HEK293 (cell line): ENCODE measurements at regions not wholly inside any gene's neighbourhood (a gene's known extent, or its start where the extent isn't known, plus 50 kb on each side); places are given as distances from the start of the nearest gene placed in this dataset.

Experiments
- CTCF ChIA-PET: fragments of 350-600 bp; formaldehyde crosslinking; extraction: SDS; loops from one replicate; lab custom pipeline; 2021; ENCODE audit warnings: antibody characterized with exemption; lab: Yijun Ruan, JAX
- POLR2A ChIA-PET: fragments of 300-600 bp; formaldehyde crosslinking; extraction: SDS; loops from one replicate; lab custom pipeline; 2020; ENCODE audit warnings: antibody characterized with exemption, inconsistent platforms; lab: Yijun Ruan, JAX
- H3K27ac ChIP-seq: fragments of 200-500 bp; sonication (Bioruptor generic); 2 replicates; pipeline ENCODE4 v1.5.1; 2014; ENCODE audit warnings: low read depth, low read length, control low read depth, inconsistent platforms; ENCODE audit errors: extremely low read depth
- H3K36me3 ChIP-seq, 2 experiments: fragments of 200-500 bp in 1 of 2; sonication (Bioruptor generic) in 1 of 2; 1 replicate in 1 of 2; 2 replicates in 1 of 2; pipeline ENCODE4 v1.5.1; 2014 to 2017; ENCODE audit warnings: inconsistent platforms in 2 of 2, low read length in 2 of 2; ENCODE audit not compliant: control insufficient read depth in 2 of 2, insufficient read depth in 1 of 2
- H3K4me1 ChIP-seq: fragments of 200-500 bp; sonication (Bioruptor generic); 2 replicates; pipeline ENCODE4 v1.5.1; 2014; ENCODE audit warnings: mild to moderate bottlenecking, low read length, inconsistent platforms; ENCODE audit not compliant: control insufficient read depth, insufficient read depth
- H3K4me3 ChIP-seq: 2 replicates; pipeline ENCODE4 v1.5.1; 2011; ENCODE audit warnings: low read depth, mild to moderate bottlenecking, control low read depth, low read length, moderate library complexity
- H3K9me3 ChIP-seq: fragments of 200-500 bp; sonication (Bioruptor generic); 2 replicates; pipeline ENCODE4 v1.5.1; 2014; ENCODE audit warnings: low read depth, low read length, inconsistent platforms; ENCODE audit not compliant: control insufficient read depth, insufficient read depth
- KLF17 ChIP-seq: fragments of 450-650 bp; formaldehyde crosslinking; IDR thresholded peaks from 2 replicates; pipeline ENCODE4 v1.5.1; 2016; ENCODE audit warnings: missing biosample characterization, missing genetic modification characterization
- KLF9 ChIP-seq: fragments of 450-650 bp; formaldehyde crosslinking; IDR thresholded peaks from 2 replicates; pipeline ENCODE4 v1.5.1; 2016; ENCODE audit warnings: missing biosample characterization, missing genetic modification characterization, low read depth
- MYNN ChIP-seq: fragments of 450-650 bp; formaldehyde crosslinking; IDR thresholded peaks from 2 replicates; pipeline ENCODE4 v1.5.1; 2016; ENCODE audit warnings: missing biosample characterization, missing genetic modification characterization, borderline replicate concordance
- MZF1 ChIP-seq: fragments of 450-650 bp; formaldehyde crosslinking; IDR thresholded peaks from 2 replicates; pipeline ENCODE4 v1.5.1; 2017; ENCODE audit warnings: missing biosample characterization, missing genetic modification characterization, borderline replicate concordance
- OSR2 ChIP-seq: fragments of 450-650 bp; formaldehyde crosslinking; IDR thresholded peaks from 2 replicates; pipeline ENCODE4 v1.5.1; 2016; ENCODE audit warnings: missing biosample characterization, missing genetic modification characterization
- SP7 ChIP-seq: fragments of 450-650 bp; formaldehyde crosslinking; IDR thresholded peaks from 2 replicates; pipeline ENCODE4 v1.5.1; 2016; ENCODE audit warnings: missing biosample characterization, missing genetic modification characterization
- ZBTB21 ChIP-seq: fragments of 450-650 bp; formaldehyde crosslinking; IDR thresholded peaks from 2 replicates; pipeline ENCODE4 v1.5.1; 2017; ENCODE audit warnings: missing biosample characterization, missing genetic modification characterization
- ZBTB44 ChIP-seq: fragments of 450-650 bp; IDR thresholded peaks from 2 replicates; pipeline ENCODE4 v1.5.1; 2018; ENCODE audit warnings: missing biosample characterization, mild to moderate bottlenecking, missing genetic modification characterization
- ZNF112 ChIP-seq: fragments of 450-650 bp; formaldehyde crosslinking; IDR thresholded peaks from 2 replicates; pipeline ENCODE4 v1.5.0; 2017; ENCODE audit warnings: missing biosample characterization, missing genetic modification characterization
- ZNF16 ChIP-seq: fragments of 450-650 bp; formaldehyde crosslinking; IDR thresholded peaks from 2 replicates; pipeline ENCODE4 v1.5.1; 2016; ENCODE audit warnings: low read depth, missing biosample characterization, missing genetic modification characterization
- ZNF280C ChIP-seq: fragments of 450-650 bp; formaldehyde crosslinking; IDR thresholded peaks from 2 replicates; pipeline ENCODE4 v1.5.1; 2016; ENCODE audit warnings: missing biosample characterization, missing genetic modification characterization
- ZNF302 ChIP-seq: fragments of 450-650 bp; formaldehyde crosslinking; IDR thresholded peaks from 2 replicates; pipeline ENCODE4 v1.5.1; 2016; ENCODE audit warnings: missing biosample characterization, missing genetic modification characterization, low read depth
- ZNF354C ChIP-seq: fragments of 450-650 bp; formaldehyde crosslinking; IDR thresholded peaks from 2 replicates; pipeline ENCODE4 v1.5.1; 2016; ENCODE audit warnings: missing biosample characterization, missing genetic modification characterization, low read depth, borderline replicate concordance
- ZNF366 ChIP-seq: fragments of 450-650 bp; formaldehyde crosslinking; conservative IDR thresholded peaks from 2 replicates; pipeline ENCODE4 v1.5.1; 2016; ENCODE audit warnings: missing biosample characterization, missing genetic modification characterization
- ZNF404 ChIP-seq: fragments of 450-650 bp; formaldehyde crosslinking; IDR thresholded peaks from 2 replicates; pipeline ENCODE4 v1.5.1; 2017; ENCODE audit warnings: missing biosample characterization, missing genetic modification characterization
- ZNF416 ChIP-seq: fragments of 450-650 bp; formaldehyde crosslinking; IDR thresholded peaks from 2 replicates; pipeline ENCODE4 v1.5.1; 2016; ENCODE audit warnings: missing biosample characterization, missing genetic modification characterization
- ZNF423 ChIP-seq: fragments of 450-650 bp; formaldehyde crosslinking; IDR thresholded peaks from 2 replicates; pipeline ENCODE4 v1.5.1; 2016; ENCODE audit warnings: missing biosample characterization, missing genetic modification characterization
- ZNF449 ChIP-seq: fragments of 450-650 bp; formaldehyde crosslinking; IDR thresholded peaks from 2 replicates; pipeline ENCODE4 v1.5.1; 2017; ENCODE audit warnings: missing biosample characterization, mild to moderate bottlenecking, missing genetic modification characterization, moderate library complexity
- ZNF521 ChIP-seq: fragments of 450-650 bp; formaldehyde crosslinking; IDR thresholded peaks from 2 replicates; pipeline ENCODE4 v1.5.1; 2017; ENCODE audit warnings: missing biosample characterization, mild to moderate bottlenecking, missing genetic modification characterization
- ZNF544 ChIP-seq: fragments of 450-650 bp; formaldehyde crosslinking; IDR thresholded peaks from 2 replicates; pipeline ENCODE4 v1.5.0; 2017; ENCODE audit warnings: missing biosample characterization, missing genetic modification characterization
- ZNF580 ChIP-seq: fragments of 450-650 bp; formaldehyde crosslinking; IDR thresholded peaks from 2 replicates; pipeline ENCODE4 v1.5.1; 2016; ENCODE audit warnings: missing biosample characterization, missing genetic modification characterization
- ZNF621 ChIP-seq: fragments of 450-650 bp; formaldehyde crosslinking; IDR thresholded peaks from 2 replicates; pipeline ENCODE4 v1.5.1; 2017; ENCODE audit warnings: missing biosample characterization, missing genetic modification characterization
- ZNF623 ChIP-seq: fragments of 450-650 bp; formaldehyde crosslinking; IDR thresholded peaks from 2 replicates; pipeline ENCODE4 v1.5.1; 2016; ENCODE audit warnings: missing biosample characterization, missing genetic modification characterization
- ZNF645 ChIP-seq: fragments of 450-650 bp; formaldehyde crosslinking; IDR thresholded peaks from 2 replicates; pipeline ENCODE4; 2016; ENCODE audit warnings: missing biosample characterization, missing genetic modification characterization
- ZNF677 ChIP-seq: fragments of 450-650 bp; IDR thresholded peaks from 2 replicates; pipeline ENCODE4 v1.5.0; 2018; ENCODE audit warnings: missing biosample characterization, mild to moderate bottlenecking, missing genetic modification characterization, moderate library complexity
- ZNF704 ChIP-seq: fragments of 450-650 bp; formaldehyde crosslinking; IDR thresholded peaks from 2 replicates; pipeline ENCODE4 v1.5.1; 2016; ENCODE audit warnings: missing biosample characterization, missing genetic modification characterization
- ZNF707 ChIP-seq: fragments of 450-650 bp; formaldehyde crosslinking; IDR thresholded peaks from 2 replicates; pipeline ENCODE4 v1.5.1; 2016; ENCODE audit warnings: missing biosample characterization, missing genetic modification characterization
- TF ChIP-seq, protein P1 (sequence below): fragments of 450-650 bp; formaldehyde crosslinking; IDR thresholded peaks from 2 replicates; pipeline ENCODE4 v1.5.1; 2017; ENCODE audit warnings: missing biosample characterization, missing genetic modification characterization

- no peak for TF ChIP-seq ZBTB44
- no peak for TF ChIP-seq OSR2 (tag by site-specific recombination)
- no peak for TF ChIP-seq ZNF677 (tag by site-specific recombination)
- TF ChIP-seq ZNF621 (tag by site-specific recombination), result no peak
- no peak for TF ChIP-seq ZNF280C (tag by site-specific recombination)
- TF ChIP-seq ZBTB21 (tag by site-specific recombination), result no peak
- TF ChIP-seq ZNF354C (tag by site-specific recombination), result no peak
- no peak for TF ChIP-seq ZNF544
- TF ChIP-seq MYNN, result no peak
- TF ChIP-seq ZNF416, result no peak
- TF ChIP-seq ZNF449, result no peak
- no peak for TF ChIP-seq ZNF423 (tag by site-specific recombination)
- TF ChIP-seq, protein P1, sequence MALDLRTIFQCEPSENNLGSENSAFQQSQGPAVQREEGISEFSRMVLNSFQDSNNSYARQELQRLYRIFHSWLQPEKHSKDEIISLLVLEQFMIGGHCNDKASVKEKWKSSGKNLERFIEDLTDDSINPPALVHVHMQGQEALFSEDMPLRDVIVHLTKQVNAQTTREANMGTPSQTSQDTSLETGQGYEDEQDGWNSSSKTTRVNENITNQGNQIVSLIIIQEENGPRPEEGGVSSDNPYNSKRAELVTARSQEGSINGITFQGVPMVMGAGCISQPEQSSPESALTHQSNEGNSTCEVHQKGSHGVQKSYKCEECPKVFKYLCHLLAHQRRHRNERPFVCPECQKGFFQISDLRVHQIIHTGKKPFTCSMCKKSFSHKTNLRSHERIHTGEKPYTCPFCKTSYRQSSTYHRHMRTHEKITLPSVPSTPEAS (tag by site-specific recombination), result no peak
- no peak for TF ChIP-seq ZNF623 (tag by site-specific recombination)
- no peak for TF ChIP-seq ZNF521 (tag by site-specific recombination)
- no peak for TF ChIP-seq KLF17
- no peak for TF ChIP-seq ZNF302 (tag by site-specific recombination)
- no peaks in the 10 kb centered on the region for H3K9me3 ChIP-seq
- ChIA-PET POLR2A (no interaction called here), CTCF (no interaction called here)
- no peaks in the 10 kb centered on the region for H3K4me1 ChIP-seq
- H3K27ac ChIP-seq, result no peak overlapping the region
- H3K36me3 ChIP-seq, result no peaks in the 10 kb centered on the region
- no peak overlapping the region for H3K4me3 ChIP-seq
These were observed 999.4 kb downstream of the KCNT2 start for GRCh38 chr1:195608883-195609282.

DNA sequence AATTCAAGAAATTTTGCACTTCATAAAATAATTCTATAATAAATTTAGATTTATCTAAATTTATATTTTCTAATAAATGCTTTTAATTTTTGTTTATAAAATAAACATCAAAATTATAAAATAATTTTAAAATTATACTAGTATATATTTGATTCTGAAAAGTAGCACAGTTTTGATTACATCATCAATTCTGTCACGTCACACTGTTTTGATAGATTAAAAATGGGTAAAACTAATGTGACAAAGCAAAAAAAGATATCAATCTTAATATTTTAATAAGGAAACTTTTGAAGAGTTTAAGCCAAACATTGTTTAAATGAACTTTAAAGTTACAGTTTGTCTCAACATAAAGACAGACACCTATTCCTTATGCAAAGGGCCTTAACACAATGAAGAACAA is 1001.8 kb downstream of the KCNT2 start:
- H3K4me1 ChIP-seq, result no peaks in the 10 kb centered on the region
- H3K27ac ChIP-seq, result no peak overlapping the region
- H3K36me3 ChIP-seq, result no peaks in the 10 kb centered on the region
- no peak overlapping the region for H3K4me3 ChIP-seq
- no peaks in the 10 kb centered on the region for H3K9me3 ChIP-seq
- ChIA-PET CTCF (no interaction called here), POLR2A (no interaction called here)
- TF ChIP-seq ZNF112 (tag by site-specific recombination), result no peak
- no peak for TF ChIP-seq MZF1 (tag by site-specific recombination)
- TF ChIP-seq ZNF645 (tag by site-specific recombination), result no peak
- TF ChIP-seq ZNF704 (tag by site-specific recombination), result no peak
- no peak for TF ChIP-seq ZNF16 (tag by site-specific recombination)
- TF ChIP-seq ZNF677 (tag by site-specific recombination), result no peak
- no peak for TF ChIP-seq ZNF404 (tag by site-specific recombination)
- no peak for TF ChIP-seq KLF9
- no peak for TF ChIP-seq ZNF707 (tag by site-specific recombination)
- TF ChIP-seq ZNF580 (tag by site-specific recombination), result no peak
- TF ChIP-seq SP7 (tag by site-specific recombination), result no peak
- TF ChIP-seq ZNF366 (tag by site-specific recombination), result no peak
